ENCODE measurements at regions not wholly inside any gene's neighbourhood (a gene's known extent, or its start where the extent isn't known, plus 50 kb on each side); places are given as distances from the start of the nearest gene placed in this dataset.
A peak's percentile ranks its signal among the peaks of the same experiment; 100 is the strongest.
"Not testable (repeated sequence)": the region's sequence is repeated elsewhere in the genome, so short reads cannot be mapped to it uniquely, and the experiment has no call there.

- peak; percentile 52 for DNase-seq (ENCODE audit: low read depth)
Measured at GRCh38 chr3:99586701-99587100, 51.7 kb upstream of the COL8A1 start.

GRCh38 chr3:99579965-99580364 lies 58.4 kb upstream of the COL8A1 start:
- DNase-seq (ENCODE audit: low read depth): no peak

- DNase-seq (ENCODE audit: low read depth): peak; percentile 73
Measured at GRCh38 chr3:99579246-99579645, 59.1 kb upstream of the COL8A1 start.

GRCh38 chr3:99578339-99578970 lies 59.9 kb upstream of the COL8A1 start:
- peak; percentile 81 for DNase-seq (ENCODE audit: low read depth)

GRCh38 chr3:99576904-99577559 lies 61.4 kb upstream of the COL8A1 start:
- peak; percentile 45 for DNase-seq (ENCODE audit: low read depth)

- no peak for DNase-seq (ENCODE audit: low read depth)
Measured at GRCh38 chr3:99575683-99576082, 62.7 kb upstream of the COL8A1 start.

GRCh38 chr3:99570061-99570460 lies 68.3 kb upstream of the COL8A1 start:
- DNase-seq (ENCODE audit: low read depth): no peak

- no peak for DNase-seq (ENCODE audit: low read depth)
Measured at GRCh38 chr3:99568663-99569335, 69.6 kb upstream of the COL8A1 start.

- no peak for DNase-seq (ENCODE audit: low read depth)
Measured at GRCh38 chr3:99565331-99565730, 73.1 kb upstream of the COL8A1 start.

GRCh38 chr3:99562990-99563607 lies 75.3 kb upstream of the COL8A1 start:
- peak; percentile 68 for DNase-seq (ENCODE audit: low read depth)

- peak; percentile 66 for DNase-seq (ENCODE audit: low read depth)
Measured at GRCh38 chr3:99562138-99562537, 76.3 kb upstream of the COL8A1 start.

GRCh38 chr3:99561056-99561455 lies 77.3 kb upstream of the COL8A1 start:
- DNase-seq (ENCODE audit: low read depth): no peak

- no peak for DNase-seq (ENCODE audit: low read depth)
Measured at GRCh38 chr3:99559196-99559595, 79.2 kb upstream of the COL8A1 start.

- DNase-seq (ENCODE audit: low read depth): not testable (repeated sequence)
Measured at GRCh38 chr3:99555885-99556284, 82.5 kb upstream of the COL8A1 start.

GRCh38 chr3:99551520-99551919 lies 86.9 kb upstream of the COL8A1 start:
- DNase-seq (ENCODE audit: low read depth): no peak

GRCh38 chr3:99549957-99550603 lies 88.3 kb upstream of the COL8A1 start:
- peak; percentile 49 for DNase-seq (ENCODE audit: low read depth)

GRCh38 chr3:99549220-99549619 lies 89.2 kb upstream of the COL8A1 start:
- DNase-seq (ENCODE audit: low read depth): no peak

- no peak for DNase-seq (ENCODE audit: low read depth)
Measured at GRCh38 chr3:99548674-99549073, 89.7 kb upstream of the COL8A1 start.

- DNase-seq (ENCODE audit: low read depth): peak; percentile 74
Measured at GRCh38 chr3:99545941-99546580, 92.3 kb upstream of the COL8A1 start.

- DNase-seq (ENCODE audit: low read depth): peak; percentile 96
Measured at GRCh38 chr3:99544786-99545281, 93.6 kb upstream of the COL8A1 start.

GRCh38 chr3:99543796-99544195 lies 94.6 kb upstream of the COL8A1 start:
- DNase-seq (ENCODE audit: low read depth): no peak

All from amniotic epithelial cell (primary cell).